A549 (cell line): ENCODE measurements at regions not wholly inside any gene's neighbourhood (a gene's known extent, or its start where the extent isn't known, plus 50 kb on each side); places are given as distances from the start of the nearest gene placed in this dataset.

Source experiments
- ATAC-seq, 2 experiments: fragments of 200-7000 bp in 1 of 2; fragments of >200 bp in 1 of 2; cut with Nextera tagmentation in 1 of 2; cut with Tn5 transposase in 1 of 2; 3 replicates each; pipeline versions ENCODE4 v1.8.0 to v1.9.1; 2018 to 2020; ENCODE audit warnings: mild to moderate bottlenecking in 1 of 2, moderate library complexity in 1 of 2
- CTCF ChIA-PET: fragments of 300-600 bp; sonication (Branson Sonifier 250); formaldehyde crosslinking; extraction: SDS; loops from one replicate; lab custom pipeline; 2021; ENCODE audit warnings: antibody characterized with exemption, inconsistent platforms; lab: Yijun Ruan, JAX
- POLR2A ChIA-PET: fragments of 350-600 bp; formaldehyde crosslinking; extraction: SDS; loops from one replicate; lab custom pipeline; 2021; ENCODE audit warnings: antibody characterized with exemption, inconsistent platforms; lab: Yijun Ruan, JAX
- DNase-seq, 2 experiments: peaks; one replicate each; pipeline versions ENCODE4 v3.0.0 to v3.0.0-alpha.2; 2011 to 2016; ENCODE audit warnings: low read depth in 1 of 2, low spot score in 1 of 2
- FAIRE-seq: peaks from 2 replicates; lab custom pipeline; 2011; peaks lifted over from hg19 to GRCh38; lab: Jason Lieb, UNC
- H3K27ac ChIP-seq, 2 experiments: fragments of >200 bp; sonication (Bioruptor Twin); formaldehyde crosslinking; 3 replicates each; pipeline ENCODE4 v1.5.1; 2016 to 2017
- H3K4me1 ChIP-seq: fragments of >200 bp; sonication (Bioruptor Twin); formaldehyde crosslinking; 3 replicates; pipeline ENCODE4 v1.6.1; 2016
- H3K4me2 ChIP-seq: fragments of >200 bp; sonication (Bioruptor Twin); formaldehyde crosslinking; 3 replicates; pipeline ENCODE4 v1.6.1; 2016
- H3K4me3 ChIP-seq: fragments of >200 bp; sonication (Bioruptor Twin); formaldehyde crosslinking; 3 replicates; pipeline ENCODE4 v1.5.1; 2016
- H3K9me3 ChIP-seq: fragments of >200 bp; sonication (Bioruptor Twin); formaldehyde crosslinking; 3 replicates; pipeline ENCODE4 v1.6.1; 2016
- CBX2 ChIP-seq: fragments of 200-600 bp; sonication (generic); IDR thresholded peaks from 2 replicates; pipeline ENCODE4 v1.6.1; 2016; ENCODE audit warnings: low read depth, mild to moderate bottlenecking, borderline replicate concordance
- CEBPB ChIP-seq, 2 experiments: fragments of >200 bp in 1 of 2; sonication (Bioruptor Twin) in 1 of 2; formaldehyde crosslinking in 1 of 2; IDR thresholded peaks; 2 replicates each; pipeline ENCODE4 v1.6.1; 2012 to 2016
- CHD2 ChIP-seq: fragments of 150-350 bp; IDR thresholded peaks from 2 replicates; pipeline ENCODE4 v1.6.1; 2014; ENCODE audit warnings: low read length; ENCODE audit not compliant: partially characterized antibody
- EHF ChIP-seq: fragments of 250-450 bp; sonication (Bioruptor Pico); IDR thresholded peaks from 2 replicates; pipeline ENCODE4 v1.5.0; 2020; ENCODE audit warnings: mild to moderate bottlenecking
- ESRRA ChIP-seq: fragments of 150-350 bp; IDR thresholded peaks from 2 replicates; pipeline ENCODE4 v1.6.1; 2014; ENCODE audit warnings: mild to moderate bottlenecking, low read length, borderline replicate concordance
- HDAC2 ChIP-seq: fragments of 200-600 bp; sonication (generic); IDR thresholded peaks from 2 replicates; pipeline ENCODE4 v1.6.1; 2016
- HMGXB4 ChIP-seq: fragments of 250-450 bp; sonication (Bioruptor Pico); IDR thresholded peaks from 2 replicates; pipeline ENCODE4 v1.5.0; 2021; ENCODE audit warnings: mild to moderate bottlenecking, moderate library complexity, borderline replicate concordance
- HOXB5 ChIP-seq: fragments of 250-450 bp; sonication (Bioruptor Pico); IDR thresholded peaks from 2 replicates; pipeline ENCODE4 v1.5.0; 2020; ENCODE audit warnings: mild to moderate bottlenecking, moderate library complexity
- MAFK ChIP-seq: fragments of 450-650 bp; IDR thresholded peaks from 2 replicates; pipeline ENCODE4 v1.6.1; 2014; ENCODE audit not compliant: partially characterized antibody
- NPAS2 ChIP-seq: fragments of 250-450 bp; sonication (Bioruptor Pico); IDR thresholded peaks from 2 replicates; pipeline ENCODE4 v1.8.0; 2022; ENCODE audit warnings: mild to moderate bottlenecking, moderate library complexity, borderline replicate concordance
- NR3C1 ChIP-seq: fragments of >200 bp; sonication (Bioruptor Twin); formaldehyde crosslinking; IDR thresholded peaks from 3 replicates; pipeline ENCODE4 v1.6.1; 2017
- RAD21 ChIP-seq, 2 experiments: fragments of >200 bp in 1 of 2; sonication (Bioruptor Twin) in 1 of 2; formaldehyde crosslinking in 1 of 2; IDR thresholded peaks in 1 of 2; conservative IDR thresholded peaks in 1 of 2; 2 replicates in 1 of 2; 3 replicates in 1 of 2; pipeline ENCODE4 v1.6.1; 2012 to 2018; ENCODE audit warnings: inconsistent platforms in 1 of 2
- RARB ChIP-seq: fragments of 250-450 bp; sonication (Bioruptor Pico); IDR thresholded peaks from 2 replicates; pipeline ENCODE4 v1.8.0; 2021; ENCODE audit warnings: mild to moderate bottlenecking, moderate library complexity
- RCOR1 ChIP-seq: fragments of 150-350 bp; IDR thresholded peaks from 2 replicates; pipeline ENCODE4 v1.6.1; 2014; ENCODE audit warnings: antibody characterized with exemption, low read length, low read depth
- RNF2 ChIP-seq: fragments of 200-600 bp; sonication (generic); IDR thresholded peaks from 2 replicates; pipeline ENCODE4 v1.6.1; 2016; ENCODE audit warnings: low read depth, mild to moderate bottlenecking, antibody characterized with exemption, moderate library complexity, borderline replicate concordance
- SMC3 ChIP-seq: fragments of >200 bp; sonication (Bioruptor Twin); formaldehyde crosslinking; IDR thresholded peaks from 3 replicates; pipeline ENCODE4 v1.6.1; 2018; ENCODE audit warnings: inconsistent platforms
- TP53 ChIP-seq: fragments of 250-450 bp; sonication (Bioruptor Pico); IDR thresholded peaks from 2 replicates; pipeline ENCODE4 v1.5.0; 2021; ENCODE audit warnings: mild to moderate bottlenecking, moderate library complexity
- ZFP36 ChIP-seq: fragments of 450-650 bp; IDR thresholded peaks from 2 replicates; pipeline ENCODE4 v1.6.1; 2014; ENCODE audit warnings: borderline replicate concordance; ENCODE audit not compliant: partially characterized antibody
- WGBS: methylation state at CpG from one replicate; pipeline ENCODE4 v1.1.6; 2017; ENCODE audit errors: missing lambda C conversion rate; 5-methylcytosine and 5-hydroxymethylcytosine counted together
- TF ChIP-seq, protein P1 (sequence below): fragments of >200 bp; sonication (Bioruptor Twin); formaldehyde crosslinking; IDR thresholded peaks from 3 replicates; pipeline ENCODE4 v1.5.1; 2016

DNA sequence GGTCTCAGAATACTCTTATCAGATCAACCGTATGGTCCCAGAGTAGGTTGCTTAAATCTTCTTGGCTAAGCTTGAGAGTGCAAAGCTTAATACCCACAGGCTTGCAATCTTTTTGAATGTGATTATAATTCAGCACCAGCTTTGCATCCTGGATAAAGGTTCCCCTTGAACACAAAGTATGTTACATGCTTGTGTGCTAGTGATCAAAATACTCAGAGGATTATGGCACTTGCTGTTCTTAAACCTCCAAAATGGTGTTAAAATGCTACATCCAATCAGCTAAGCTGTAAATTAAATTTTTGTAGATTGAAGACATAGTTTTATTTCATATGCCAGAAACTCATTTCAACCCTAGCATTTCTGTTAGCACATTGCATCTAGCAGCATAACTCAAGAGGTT is 812.2 kb upstream of the TENM3 start:
- DNase-seq (no peak), ATAC-seq (no peak), FAIRE-seq (no peak)
- Histone ChIP-seq H3K4me1 (no peaks in the 10 kb centered on the region), H3K4me2 (no peak overlapping the region), H3K27ac (no peak overlapping the region), H3K9me3 (no peaks in the 10 kb centered on the region), H3K4me3 (no peak overlapping the region)
- ChIA-PET CTCF (no interaction called here), POLR2A (no interaction called here)
- whole genome bisulfite sequencing = 46% methylated on average over 1 of the region's 1 CpG
- TF ChIP-seq NPAS2 = no peak

DNA sequence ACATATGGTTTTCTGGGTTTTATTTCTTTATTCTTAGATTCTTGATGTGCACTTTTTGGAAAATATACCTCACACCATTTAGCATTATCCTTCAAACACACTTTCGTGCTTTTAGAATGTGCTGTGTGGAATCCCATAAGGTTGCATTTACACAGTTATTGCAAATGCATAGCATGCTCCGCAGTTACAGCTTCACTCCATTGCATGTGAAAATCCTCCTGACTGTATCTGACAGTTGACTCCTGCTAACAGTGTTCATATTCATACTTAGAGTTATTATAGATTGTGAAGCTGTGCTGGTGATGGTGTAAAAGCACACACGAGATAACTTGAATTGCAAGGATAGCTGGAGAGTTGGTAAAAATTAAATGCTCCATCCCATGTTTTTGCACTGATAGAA is 811.5 kb upstream of the TENM3 start:
- Histone ChIP-seq H3K4me1 (no peaks in the 10 kb centered on the region), H3K27ac (no peak overlapping the region), H3K4me2 (no peak overlapping the region), H3K9me3 (no peaks in the 10 kb centered on the region), H3K4me3 (no peak overlapping the region)
- FAIRE-seq (no peak), DNase-seq (no peak), ATAC-seq (no peak)
- ChIA-PET POLR2A (no interaction called here), CTCF (interaction anchor here (0.8 kb wide), 1 partner anchor 10 kb away, joined by 3 read pairs; no protein-coding TSS in a partner anchor)
- WGBS = 5% methylated on average over 3 of the region's 3 CpGs
- TF ChIP-seq MAFK (no peak), EHF (CRISPR knock-in tag) (no peak), HMGXB4 (CRISPR knock-in tag) (no peak), CBX2 (no peak), RAD21 (conservative IDR thresholded peaks at IDR 0.05 in 1 of 2, IDR thresholded peaks at IDR 0.05 in 1 of 2) (no peak), ZFP36 (no peak), RARB (CRISPR knock-in tag) (no peak), HOXB5 (no peak), TP53 (CRISPR knock-in tag) (no peak), ESRRA (no peak), NR3C1 (no peak)

GRCh38 chr4:181432335-181432734 is 810.9 kb upstream of the TENM3 start:
- H3K9me3 ChIP-seq = no peaks in the 10 kb centered on the region
- H3K4me2 ChIP-seq = no peak overlapping the region
- no peak overlapping the region for H3K4me3 ChIP-seq
- FAIRE-seq = no peak
- CTCF ChIA-PET = interaction anchor here (0.8 kb wide), 1 partner anchor 9 kb away, joined by 3 read pairs; no protein-coding TSS in a partner anchor
- WGBS = 18% methylated on average over 6 of the region's 6 CpGs
- no peak for ATAC-seq
- DNase-seq = no peak
- TF ChIP-seq CEBPB (IDR thresholded peaks at IDR 0.05) (no peak), RCOR1 (no peak), RNF2 (no peak), RARB (CRISPR knock-in tag) (no peak), ESRRA (no peak), HDAC2 (no peak), CHD2 (no peak), SMC3 (no peak)
- TF ChIP-seq, protein P1, sequence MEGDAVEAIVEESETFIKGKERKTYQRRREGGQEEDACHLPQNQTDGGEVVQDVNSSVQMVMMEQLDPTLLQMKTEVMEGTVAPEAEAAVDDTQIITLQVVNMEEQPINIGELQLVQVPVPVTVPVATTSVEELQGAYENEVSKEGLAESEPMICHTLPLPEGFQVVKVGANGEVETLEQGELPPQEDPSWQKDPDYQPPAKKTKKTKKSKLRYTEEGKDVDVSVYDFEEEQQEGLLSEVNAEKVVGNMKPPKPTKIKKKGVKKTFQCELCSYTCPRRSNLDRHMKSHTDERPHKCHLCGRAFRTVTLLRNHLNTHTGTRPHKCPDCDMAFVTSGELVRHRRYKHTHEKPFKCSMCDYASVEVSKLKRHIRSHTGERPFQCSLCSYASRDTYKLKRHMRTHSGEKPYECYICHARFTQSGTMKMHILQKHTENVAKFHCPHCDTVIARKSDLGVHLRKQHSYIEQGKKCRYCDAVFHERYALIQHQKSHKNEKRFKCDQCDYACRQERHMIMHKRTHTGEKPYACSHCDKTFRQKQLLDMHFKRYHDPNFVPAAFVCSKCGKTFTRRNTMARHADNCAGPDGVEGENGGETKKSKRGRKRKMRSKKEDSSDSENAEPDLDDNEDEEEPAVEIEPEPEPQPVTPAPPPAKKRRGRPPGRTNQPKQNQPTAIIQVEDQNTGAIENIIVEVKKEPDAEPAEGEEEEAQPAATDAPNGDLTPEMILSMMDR = no peak
- H3K4me1 ChIP-seq = no peaks in the 10 kb centered on the region
- no peak overlapping the region for H3K27ac ChIP-seq
- POLR2A ChIA-PET = no interaction called here
